ENCODE measurements at regions not wholly inside any gene's neighbourhood (a gene's known extent, or its start where the extent isn't known, plus 50 kb on each side); places are given as distances from the start of the nearest gene placed in this dataset.

GRCh38 chr2:217689053-217689452, 313.7 kb downstream of the TNS1 start:
- no peak for DNase-seq (ENCODE audit: low read depth)

DNA sequence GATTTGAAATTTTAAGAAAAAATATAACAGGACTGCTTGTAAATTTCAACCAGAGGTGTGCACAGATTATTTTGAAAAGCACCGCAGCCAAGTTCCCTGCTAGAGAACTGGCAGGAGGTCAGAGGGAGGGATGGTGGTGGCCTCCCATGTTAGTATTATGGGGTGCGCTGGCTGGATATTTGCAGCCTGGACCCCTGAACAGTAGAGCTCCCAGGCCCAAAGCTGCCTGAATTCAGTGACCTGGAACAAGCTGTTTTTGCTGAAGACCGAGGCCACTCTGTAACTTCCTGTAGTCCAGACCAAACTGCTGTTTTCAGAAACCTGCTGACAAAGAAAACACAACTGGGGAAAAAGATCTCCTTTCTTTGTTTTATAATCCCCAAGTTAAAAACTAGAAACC, 314.3 kb downstream of the TNS1 start:
- no peak for DNase-seq (ENCODE audit: low read depth)

DNA sequence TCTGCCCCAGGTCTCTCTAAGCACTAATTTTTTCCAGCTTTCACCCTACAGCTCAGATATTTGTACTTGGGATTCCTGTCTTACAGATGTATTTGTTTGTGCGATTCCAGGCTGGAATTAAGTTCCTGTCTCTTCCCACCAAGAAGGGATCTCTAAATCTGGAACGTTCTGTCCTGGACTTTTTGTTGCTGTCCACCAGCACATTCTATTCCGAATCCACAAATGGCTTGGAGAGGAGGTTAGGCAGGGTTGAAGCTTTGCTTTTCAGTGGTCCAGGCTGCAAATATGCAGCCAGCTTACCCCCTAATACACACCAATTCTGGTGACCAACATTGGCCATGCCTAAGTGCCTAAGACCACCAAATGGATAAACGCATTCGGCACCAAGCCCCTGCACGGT, 315.0 kb downstream of the TNS1 start:
- no peak for DNase-seq (ENCODE audit: low read depth)

DNA sequence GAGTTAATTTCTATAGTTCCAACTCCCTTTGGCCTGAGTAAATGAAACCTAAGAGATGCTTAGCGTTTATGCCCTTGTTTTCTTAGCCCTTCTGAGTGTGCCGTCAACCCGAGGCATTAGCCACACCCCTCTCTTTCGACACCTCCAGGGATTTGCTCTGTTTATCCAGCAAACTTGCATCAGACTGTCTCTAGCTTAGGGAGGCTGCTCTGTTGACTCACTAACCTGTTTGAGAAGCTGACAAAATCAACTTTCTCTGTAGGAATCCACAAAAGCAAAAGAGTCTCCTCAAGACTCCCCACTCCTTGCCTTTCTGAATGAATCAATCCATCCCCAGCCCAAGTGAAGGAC, 317.6 kb downstream of the TNS1 start:
- no peak for DNase-seq (ENCODE audit: low read depth)

DNA sequence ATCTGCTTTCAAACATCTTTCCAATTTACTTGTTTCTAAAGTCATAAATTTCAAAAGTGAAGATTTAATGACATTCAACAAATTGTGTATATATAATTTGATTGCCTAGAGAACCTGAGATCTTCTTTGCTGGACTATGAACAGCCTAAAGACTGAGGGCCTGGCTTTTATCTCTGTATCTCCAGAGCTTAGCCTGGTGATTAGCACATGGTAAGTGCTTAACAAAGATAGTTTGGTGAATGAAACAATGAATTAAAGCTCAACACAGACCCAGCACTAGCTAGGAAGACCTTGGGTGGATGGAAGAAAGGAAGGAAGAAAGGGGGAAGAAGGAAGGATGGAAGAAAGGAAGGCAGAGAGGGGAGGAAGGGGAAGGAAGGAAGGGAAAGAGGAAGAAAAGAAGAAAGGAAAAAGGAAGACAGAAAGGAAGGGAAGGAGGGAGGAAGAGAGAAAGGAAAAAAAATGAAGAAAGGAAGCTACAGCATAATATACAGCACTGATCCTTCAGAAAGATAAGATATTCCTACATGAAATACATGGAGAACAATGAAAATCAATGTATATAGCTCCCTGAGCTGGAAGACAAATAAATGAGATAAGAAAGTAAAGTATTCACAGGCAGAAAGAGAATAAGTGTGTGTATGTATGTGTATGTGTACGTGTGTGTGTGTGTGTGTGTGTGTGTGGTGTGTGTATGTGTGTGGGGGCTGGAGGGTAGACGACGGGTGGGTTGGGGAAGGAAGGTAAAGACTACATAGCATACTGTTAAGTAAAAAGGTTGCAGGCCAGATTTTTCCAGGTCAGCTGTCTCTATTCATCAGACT, 318.2 kb downstream of the TNS1 start:
- DNase-seq (ENCODE audit: low read depth): no peak

DNA sequence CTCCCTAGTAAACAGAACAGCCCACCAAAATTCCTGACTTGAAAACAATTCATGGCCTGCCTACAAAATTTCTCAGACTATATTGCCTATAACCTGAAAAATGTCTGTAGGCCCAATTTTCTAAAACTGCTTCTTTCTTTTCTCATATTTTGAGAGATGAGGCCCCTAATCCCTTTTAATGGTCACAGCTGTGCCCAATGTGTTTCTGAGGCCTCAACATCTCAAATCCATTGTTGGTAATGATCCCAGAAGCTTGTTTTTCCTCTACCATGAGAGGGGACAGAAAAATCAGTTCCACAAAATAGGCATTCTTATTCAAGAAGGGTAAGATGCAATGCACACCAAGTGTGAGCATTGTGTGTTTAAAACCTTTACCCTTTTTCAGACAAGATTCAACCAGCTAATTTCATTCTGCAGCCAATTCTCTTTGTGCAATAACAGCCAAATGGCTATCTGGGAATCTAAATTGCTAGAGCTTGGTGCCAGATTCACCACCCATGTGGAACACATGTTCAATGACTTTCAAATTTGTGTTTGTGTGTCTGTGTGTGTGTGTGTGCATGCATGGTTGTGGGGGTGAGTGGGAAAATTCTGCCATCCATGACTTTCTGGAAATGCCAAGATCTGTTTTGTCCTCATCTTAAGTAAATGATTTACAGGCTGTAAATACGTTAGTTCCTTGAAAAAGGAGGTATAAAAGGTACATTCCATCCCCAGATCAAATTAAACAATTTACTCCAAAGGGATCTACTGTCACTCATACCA, 319.5 kb downstream of the TNS1 start:
- DNase-seq (ENCODE audit: low read depth): no peak

DNA sequence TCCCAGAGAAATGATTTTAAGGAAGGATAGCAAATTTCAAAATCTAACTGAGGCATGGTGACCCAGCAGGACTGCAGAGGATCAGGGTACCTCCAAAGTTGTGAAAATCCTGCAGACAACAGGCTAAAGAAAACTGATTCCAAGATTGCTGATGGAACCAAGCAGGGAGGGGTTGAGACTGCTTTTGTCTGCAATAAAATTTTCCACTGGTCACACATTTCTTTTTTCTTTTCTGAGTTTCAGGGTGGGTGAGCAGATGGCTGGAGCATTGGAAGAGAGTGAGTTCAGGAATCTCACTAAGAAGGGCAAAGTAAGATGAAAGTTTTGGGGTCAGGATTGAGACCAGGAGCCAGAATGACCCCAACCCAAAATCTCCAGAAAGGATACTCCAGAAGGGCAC, 321.0 kb downstream of the TNS1 start:
- no peak for DNase-seq (ENCODE audit: low read depth)

DNA sequence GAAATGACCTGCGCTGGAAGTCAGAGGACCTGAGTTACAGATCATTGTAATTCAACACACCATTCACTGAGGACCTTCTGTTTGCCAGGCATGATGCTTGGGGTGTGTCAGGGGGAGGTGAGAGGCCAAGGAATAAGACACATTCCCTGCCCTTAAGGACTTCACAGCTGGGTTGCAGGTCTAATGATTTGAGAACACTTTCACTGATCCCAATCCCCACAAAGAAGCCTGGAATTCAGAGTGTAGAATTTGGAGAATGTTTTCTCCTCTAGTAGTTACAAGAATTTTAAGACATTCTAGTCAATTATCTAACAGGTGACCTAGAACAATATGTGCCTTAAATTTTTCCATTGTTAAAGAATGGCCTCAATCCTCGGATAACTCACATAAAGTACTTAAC, 322.4 kb downstream of the TNS1 start:
- no peak for DNase-seq (ENCODE audit: low read depth)

- no peak for DNase-seq (ENCODE audit: low read depth)
Observed at GRCh38 chr2:217673627-217674026, 329.2 kb downstream of the TNS1 start.

GRCh38 chr2:217672472-217672871, 330.3 kb downstream of the TNS1 start:
- no peak for DNase-seq (ENCODE audit: low read depth)

DNA sequence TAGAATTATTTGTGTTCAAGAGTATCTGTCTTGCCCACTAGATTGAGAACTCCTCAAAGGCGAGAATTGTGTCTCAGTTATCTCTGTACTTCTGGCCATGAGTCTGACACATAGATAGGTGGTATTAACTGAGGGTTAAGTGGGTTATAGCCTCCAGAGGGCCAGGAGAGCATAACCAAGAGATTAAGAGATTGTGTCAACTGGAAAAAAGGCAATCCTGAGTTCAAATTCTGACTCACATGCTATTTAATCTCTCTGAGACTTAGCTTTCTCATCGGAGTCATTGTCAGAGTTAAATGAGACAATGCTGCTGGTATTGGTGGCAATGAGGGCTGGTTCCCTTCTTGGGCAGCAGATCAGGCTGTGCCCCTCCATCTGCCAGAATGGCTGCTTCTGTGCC, 330.9 kb downstream of the TNS1 start:
- DNase-seq (ENCODE audit: low read depth): no peak

DNA sequence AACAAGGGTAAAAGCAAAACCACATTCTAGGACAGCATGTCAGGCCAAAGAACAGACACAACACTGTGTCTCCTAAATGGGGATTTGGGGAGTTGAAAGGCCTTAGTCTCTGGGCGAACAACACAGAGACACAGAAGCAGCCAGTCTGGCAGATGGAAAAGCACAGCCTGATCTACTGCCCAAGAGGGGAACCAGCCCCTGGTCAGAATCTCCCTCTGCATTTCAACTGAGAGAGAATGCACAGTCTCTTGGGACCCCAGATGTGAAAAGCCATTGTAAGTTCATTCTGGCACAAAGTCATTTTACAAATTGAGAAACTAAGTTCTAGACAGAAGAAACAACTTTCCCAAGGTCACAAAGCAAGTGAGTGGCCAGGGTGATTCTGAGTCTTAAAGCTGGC, 331.7 kb downstream of the TNS1 start:
- no peak for DNase-seq (ENCODE audit: low read depth)

GRCh38 chr2:217669831-217670230, 333.0 kb downstream of the TNS1 start:
- no peak for DNase-seq (ENCODE audit: low read depth)

GRCh38 chr2:217667512-217667911, 335.3 kb downstream of the TNS1 start:
- DNase-seq (ENCODE audit: low read depth): no peak

- DNase-seq (ENCODE audit: low read depth): no peak
Observed at GRCh38 chr2:217667035-217667434, 335.8 kb downstream of the TNS1 start.

- no peak for DNase-seq (ENCODE audit: low read depth)
Observed at GRCh38 chr2:217666338-217666737, 336.5 kb downstream of the TNS1 start.

DNA sequence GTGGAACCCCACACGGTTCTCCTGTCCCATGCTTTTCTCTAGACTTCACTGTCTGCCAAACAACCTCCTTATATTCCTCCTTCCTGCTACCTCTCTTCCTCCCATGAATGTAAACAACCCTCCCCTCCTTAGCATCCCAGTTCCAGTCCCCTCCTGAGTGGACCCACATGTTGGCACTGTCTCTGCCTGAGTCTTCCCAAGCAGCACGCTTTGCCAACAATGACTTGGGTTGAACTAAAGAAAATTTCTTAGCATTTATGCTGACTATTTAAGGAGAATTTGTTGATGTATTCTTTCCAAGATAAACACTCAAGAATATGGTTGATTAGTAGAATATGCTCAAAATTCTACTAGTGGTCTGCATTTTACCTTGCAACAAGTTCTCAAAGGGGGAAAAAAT, 338.0 kb downstream of the TNS1 start:
- DNase-seq (ENCODE audit: low read depth): no peak

DNA sequence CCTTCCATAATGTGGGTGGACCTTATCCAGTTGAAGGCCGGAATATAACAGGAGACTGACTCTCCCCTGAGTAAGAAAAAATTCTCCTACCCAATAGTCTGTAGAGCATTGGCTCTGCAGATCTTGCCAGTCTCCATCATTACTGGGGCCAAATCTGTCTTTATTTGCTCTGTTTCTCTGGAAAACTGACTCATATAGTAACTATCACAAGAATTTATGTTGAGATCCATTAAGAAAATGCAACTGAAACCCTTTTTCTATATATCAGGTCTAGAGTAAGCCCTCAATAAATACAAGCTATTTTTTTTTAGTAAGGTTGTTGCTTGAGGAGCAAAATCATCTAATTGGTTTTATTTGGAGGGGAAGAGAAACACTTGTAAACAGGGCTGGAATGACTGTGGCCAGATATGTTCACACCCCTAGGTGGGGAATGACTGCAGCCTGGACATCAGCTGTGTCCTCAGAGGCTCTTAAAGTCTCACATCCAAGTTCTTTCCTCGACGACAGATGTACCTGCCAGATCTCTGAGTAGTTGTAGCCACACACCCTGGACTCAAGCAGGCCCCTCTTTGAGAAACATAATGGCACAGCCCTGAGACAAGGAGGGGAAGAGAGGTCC, 339.7 kb downstream of the TNS1 start:
- DNase-seq (ENCODE audit: low read depth): no peak

- no peak for DNase-seq (ENCODE audit: low read depth)
Observed at GRCh38 chr2:217661378-217661777, 341.4 kb downstream of the TNS1 start.

DNA sequence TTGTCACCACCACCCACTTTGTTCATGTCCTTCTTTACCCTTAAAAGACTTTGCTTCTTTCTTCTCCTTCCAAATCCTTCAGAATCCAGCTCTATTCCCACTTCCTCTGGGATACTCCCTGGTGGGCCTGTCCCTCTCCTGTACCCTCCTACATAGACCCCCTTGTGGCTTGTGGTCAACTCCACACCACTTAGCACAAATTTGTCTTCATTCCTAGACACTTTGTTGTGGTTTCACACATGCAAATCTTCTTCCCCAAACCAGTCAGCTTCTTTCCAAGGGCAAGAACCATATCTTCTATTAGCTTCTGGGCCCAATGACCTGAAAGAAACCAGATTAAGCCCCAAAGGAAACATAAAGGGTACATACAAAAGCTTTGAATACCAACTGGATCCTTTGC, 342.4 kb downstream of the TNS1 start:
- DNase-seq (ENCODE audit: low read depth): no peak

DNA sequence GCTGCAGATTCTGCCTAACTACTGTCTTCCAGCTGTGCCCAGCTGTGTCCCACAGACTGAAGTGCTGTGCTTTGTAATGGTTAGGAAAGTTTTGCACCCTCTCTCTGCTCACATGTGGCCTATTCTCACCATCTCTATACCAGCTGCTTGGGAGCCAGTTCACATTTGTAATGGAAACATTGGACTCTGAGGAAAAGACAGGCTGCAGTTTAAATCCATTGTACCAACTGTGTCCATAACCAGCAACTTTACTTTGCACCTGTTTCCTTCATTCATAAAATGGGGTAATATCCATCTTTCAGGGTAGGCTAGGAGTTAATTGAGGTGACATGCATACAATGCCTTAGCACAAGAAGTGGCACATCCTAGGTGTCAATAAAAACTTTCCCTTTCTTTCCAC, 344.0 kb downstream of the TNS1 start:
- DNase-seq (ENCODE audit: low read depth): no peak

GRCh38 chr2:217657252-217657651, 345.5 kb downstream of the TNS1 start:
- DNase-seq (ENCODE audit: low read depth): no peak

- no peak for DNase-seq (ENCODE audit: low read depth)
Observed at GRCh38 chr2:217656316-217656715, 346.5 kb downstream of the TNS1 start.
